DND-41 (cell line): ENCODE measurements at regions not wholly inside any gene's neighbourhood (a gene's known extent, or its start where the extent isn't known, plus 50 kb on each side); places are given as distances from the start of the nearest gene placed in this dataset.

Source experiments
- CTCF ChIP-seq: IDR thresholded peaks from 2 replicates; pipeline ENCODE4 v1.5.1; 2012; ENCODE audit warnings: borderline replicate concordance, low read length, moderate library complexity, mild to moderate bottlenecking; ENCODE audit not compliant: poor library complexity, severe bottlenecking; ENCODE audit errors: extremely low read depth
- EZH2 ChIP-seq: IDR thresholded peaks from 3 replicates; pipeline ENCODE4 v1.6.1; 2012; ENCODE audit warnings: borderline replicate concordance, low read depth, mild to moderate bottlenecking, moderate library complexity, low read length, inconsistent platforms; ENCODE audit not compliant: severe bottlenecking

DNA sequence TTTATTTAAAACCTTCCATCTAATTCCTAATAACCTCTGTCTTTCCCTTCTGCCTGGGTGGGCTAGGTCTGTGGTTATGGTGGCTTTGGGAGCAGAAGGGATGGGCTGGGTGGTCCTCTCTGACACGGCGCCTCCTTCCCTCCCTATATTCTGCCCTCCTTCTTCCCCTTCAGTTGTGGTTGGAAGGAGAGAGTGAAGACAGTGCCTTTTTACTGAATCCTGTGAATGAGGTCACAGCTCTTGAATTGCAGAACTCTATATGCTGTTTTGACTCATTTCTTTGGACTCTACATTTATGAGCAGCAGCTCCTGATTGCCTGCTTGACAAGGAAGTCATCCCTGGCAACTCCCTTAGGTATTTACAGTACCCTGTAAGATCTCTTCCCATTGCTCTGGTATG, 256.0 kb upstream of the ELAC2 start:
- TF ChIP-seq CTCF (no peak), EZH2 (no peak)
